ENCODE measurements at regions not wholly inside any gene's neighbourhood (a gene's known extent, or its start where the extent isn't known, plus 50 kb on each side); places are given as distances from the start of the nearest gene placed in this dataset.

- CTCF ChIA-PET = no interaction called here
- POLR2A ChIA-PET = no interaction called here
Observed at GRCh38 chr7:22571766-22572165, 71.8 kb upstream of the STEAP1B start.

- ChIA-PET POLR2A (no interaction called here), CTCF (no interaction called here)
Observed at GRCh38 chr7:22569586-22570321, 69.8 kb upstream of the STEAP1B start.

DNA sequence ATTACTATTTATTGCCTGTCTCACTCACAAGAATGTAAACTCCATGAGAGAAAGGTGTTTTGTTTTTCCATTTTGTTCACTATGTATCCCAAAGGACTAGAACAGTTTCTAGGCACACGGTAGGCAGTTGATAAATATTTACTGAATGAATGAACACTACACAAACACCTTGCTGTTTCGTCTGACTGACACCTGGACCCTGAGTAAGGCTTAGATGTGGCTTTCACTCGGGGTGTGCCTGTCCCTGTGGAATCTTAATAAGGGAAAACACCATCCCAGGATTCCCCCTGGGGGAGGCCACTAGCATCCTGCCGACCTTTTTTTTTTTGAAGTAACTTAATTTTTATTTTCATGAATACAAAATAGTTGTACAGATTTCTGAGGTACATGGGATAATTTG, 66.6 kb upstream of the STEAP1B start:
- ChIA-PET POLR2A (no interaction called here), CTCF (no interaction called here)

DNA sequence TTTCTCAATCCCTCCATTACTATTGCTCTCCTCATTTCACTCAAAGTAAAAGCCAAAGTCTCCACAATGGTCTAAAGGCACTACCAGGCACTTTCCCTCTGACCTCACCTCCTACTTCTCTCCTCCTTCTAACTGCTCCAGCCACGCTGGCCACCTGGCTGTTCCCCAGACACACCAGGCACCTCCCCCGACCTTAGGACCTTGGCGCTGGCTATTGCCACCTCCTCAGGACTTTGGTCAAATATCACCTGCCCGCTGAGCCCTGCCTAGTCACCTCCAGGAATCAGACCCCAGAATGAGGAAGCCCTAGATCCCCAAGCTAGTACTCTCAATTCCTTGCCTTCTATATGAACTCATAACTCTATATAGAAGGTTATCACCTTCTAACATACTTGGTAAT, 66.2 kb upstream of the STEAP1B start:
- ChIA-PET POLR2A (no interaction called here), CTCF (no interaction called here)

DNA sequence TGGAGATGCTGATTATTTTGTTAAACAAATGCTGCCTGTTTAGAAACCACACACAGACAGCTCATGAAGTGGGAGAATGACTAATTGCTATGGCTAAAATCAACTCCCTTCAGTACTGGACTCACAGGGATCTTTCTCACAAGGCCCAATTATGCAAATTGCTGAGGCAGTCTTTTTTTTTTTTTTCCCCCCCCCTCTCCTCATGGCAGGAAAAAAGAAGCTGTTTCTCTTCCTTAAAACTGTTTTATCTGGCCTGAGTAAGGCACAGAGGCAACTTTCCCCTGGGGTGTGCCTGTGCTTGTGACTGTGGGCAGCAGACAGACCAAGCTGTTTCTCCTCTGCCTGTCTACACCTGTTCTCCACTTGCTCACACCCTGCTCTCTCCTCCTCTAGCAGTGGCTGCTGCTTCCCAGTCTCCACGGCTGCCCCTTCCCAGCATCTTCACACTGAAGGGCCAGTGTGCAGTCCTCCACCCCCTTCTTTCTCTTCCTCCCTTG, 65.4 kb upstream of the STEAP1B start:
- POLR2A ChIA-PET = no interaction called here
- CTCF ChIA-PET = interaction anchor here (1.1 kb wide), 1 partner anchor 490 kb away, joined by 3 read pairs; no protein-coding TSS in a partner anchor

- ChIA-PET POLR2A (no interaction called here), CTCF (interaction anchor here (0.8 to 7.3 kb wide), 3 partner anchors 14 to 491 kb away, joined by 3 to 87 read pairs (median 3); partner anchors contain the start of gene IL6)
Observed at GRCh38 chr7:22564511-22565045, 64.6 kb upstream of the STEAP1B start.

DNA sequence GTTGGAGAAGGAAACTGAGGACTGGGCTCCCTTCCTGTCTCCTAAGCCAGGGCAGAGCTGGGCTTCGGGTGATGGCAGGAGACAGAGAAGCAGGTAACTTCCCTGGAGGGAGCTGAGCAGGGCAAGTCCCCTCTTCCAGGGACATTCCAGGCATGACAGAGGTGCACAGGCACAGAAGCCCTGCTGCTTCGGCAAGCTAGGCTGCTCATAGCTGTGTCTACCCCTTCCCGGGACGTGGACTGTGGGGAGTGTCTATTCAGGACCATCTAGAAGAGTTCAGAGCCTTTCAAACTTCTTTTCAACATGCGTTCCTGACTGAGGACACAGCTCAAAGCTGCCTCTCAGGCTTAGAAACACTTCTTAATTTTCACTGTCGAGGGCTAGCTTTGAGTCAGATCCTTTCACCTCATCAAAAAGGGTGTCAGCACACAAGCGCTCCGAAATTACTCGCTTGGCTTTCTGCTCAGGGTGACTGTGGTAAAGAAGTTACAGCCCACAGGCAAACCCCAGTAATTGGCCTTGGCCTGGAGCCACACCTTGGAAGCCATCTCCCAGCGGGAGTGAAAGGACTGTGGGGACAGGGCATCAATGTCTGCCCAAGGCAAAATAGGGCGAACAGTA, 63.7 kb upstream of the STEAP1B start:
- POLR2A ChIA-PET = no interaction called here
- CTCF ChIA-PET = interaction anchor here (0.7 to 7.3 kb wide), 3 partner anchors 162 to 521 kb away, joined by 3 to 87 read pairs (median 3); partner anchors contain the start of gene IL6

DNA sequence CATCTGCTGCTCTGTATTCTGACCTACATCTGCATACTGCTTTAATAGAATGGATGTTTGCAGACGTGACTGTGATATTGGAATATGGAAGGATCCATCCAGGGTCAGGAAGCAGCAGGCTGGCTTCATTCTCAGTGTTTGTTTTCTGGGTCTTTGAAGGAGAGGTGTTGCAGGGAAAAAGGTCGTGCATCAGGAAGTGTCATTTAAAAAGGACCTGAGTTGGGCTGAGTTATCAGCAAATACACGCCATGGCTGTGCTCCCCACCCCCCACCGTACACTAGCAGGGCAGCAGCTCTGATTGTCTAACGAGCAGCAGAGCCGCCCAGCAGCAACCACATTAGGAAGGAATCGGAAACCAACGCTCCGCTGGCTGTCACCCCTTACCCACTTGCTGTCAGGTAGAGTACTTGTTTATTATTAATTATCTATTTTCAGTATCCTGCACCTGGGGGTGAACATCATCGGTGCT, 63.1 kb upstream of the STEAP1B start:
- CTCF ChIA-PET = interaction anchor here (0.7 to 7.3 kb wide), 3 partner anchors 163 to 522 kb away, joined by 3 to 87 read pairs (median 3); partner anchors contain the start of gene IL6
- POLR2A ChIA-PET = no interaction called here

DNA sequence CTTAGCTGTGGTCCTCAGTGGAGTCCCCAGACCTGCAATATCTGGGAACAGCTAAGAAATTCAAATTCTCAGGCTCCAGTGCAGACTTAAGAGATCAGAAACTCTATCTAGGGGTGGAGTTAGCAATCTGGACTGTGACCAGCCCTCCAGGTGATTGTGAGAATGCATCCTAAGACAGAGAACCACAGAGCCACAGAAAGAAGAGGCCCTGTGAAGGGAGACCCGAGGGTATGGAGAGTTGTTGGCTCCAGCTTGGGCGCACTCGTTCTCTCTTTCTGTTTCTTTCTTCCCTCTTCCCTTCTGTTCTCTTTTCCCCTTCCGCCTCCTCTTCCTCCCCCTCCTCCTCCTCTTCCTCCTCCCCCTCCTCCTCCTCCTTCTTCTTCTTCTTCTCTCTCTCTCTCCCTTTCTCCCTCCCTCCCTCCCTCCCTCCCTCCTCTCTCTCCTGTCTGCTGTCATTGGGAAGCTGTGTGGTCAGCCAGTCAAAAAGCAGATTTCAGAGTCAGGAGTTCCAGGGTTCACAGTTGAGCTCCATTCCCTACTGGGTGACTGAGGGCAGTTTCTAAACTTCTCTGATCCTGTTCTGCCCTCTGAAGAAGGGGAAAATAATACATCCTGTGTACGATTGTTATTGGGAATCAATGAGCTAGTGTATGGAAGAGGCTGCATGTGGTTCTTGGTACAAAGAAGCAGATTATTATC, 62.1 kb upstream of the STEAP1B start:
- ChIA-PET CTCF (interaction anchor here (0.9 to 7.3 kb wide), 2 partner anchors 133 to 164 kb away, joined by 3 to 87 read pairs; partner anchors contain the start of gene IL6), POLR2A (no interaction called here)

- ChIA-PET POLR2A (no interaction called here), CTCF (interaction anchor here (0.9 to 7.3 kb wide), 4 partner anchors 134 to 494 kb away, joined by 3 to 87 read pairs (median 6); partner anchors contain the start of gene IL6)
Observed at GRCh38 chr7:22561321-22561811, 61.4 kb upstream of the STEAP1B start.

DNA sequence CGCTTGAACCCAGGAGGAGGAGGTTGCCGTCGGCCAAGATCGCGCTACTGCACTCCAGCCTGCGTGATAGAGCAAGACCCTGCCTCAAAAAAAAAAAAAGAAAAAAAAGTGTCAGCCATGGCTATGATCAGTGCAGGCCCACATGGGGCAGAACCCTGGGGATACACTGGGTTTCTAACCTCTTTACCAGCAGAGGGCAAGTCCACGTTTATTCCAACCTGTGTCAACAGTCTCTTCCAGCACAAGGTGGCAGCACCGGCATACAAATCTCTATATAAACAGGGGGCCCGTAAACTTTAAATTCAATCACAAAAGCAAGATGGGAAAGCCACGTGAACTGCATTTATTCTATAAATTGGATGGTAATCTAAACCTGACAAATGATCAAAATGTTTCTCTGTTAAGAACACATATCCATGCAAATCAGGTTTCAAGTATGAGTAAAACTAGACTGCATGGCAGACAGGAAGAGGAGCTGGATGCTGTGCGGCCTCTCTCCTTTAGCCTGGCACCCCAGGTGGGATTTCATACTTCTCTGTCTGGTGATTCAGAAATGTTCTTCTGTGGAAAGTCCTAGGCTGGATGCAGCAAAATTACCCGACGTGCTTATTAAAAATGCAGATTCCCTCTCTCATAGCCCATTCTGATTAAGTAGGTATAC, 60.0 kb upstream of the STEAP1B start:
- ChIA-PET POLR2A (no interaction called here), CTCF (interaction anchor here (0.7 to 7.3 kb wide), 13 partner anchors 8 to 1764 kb away, joined by 3 to 87 read pairs (median 3); partner anchors contain the start of gene IL6)

DNA sequence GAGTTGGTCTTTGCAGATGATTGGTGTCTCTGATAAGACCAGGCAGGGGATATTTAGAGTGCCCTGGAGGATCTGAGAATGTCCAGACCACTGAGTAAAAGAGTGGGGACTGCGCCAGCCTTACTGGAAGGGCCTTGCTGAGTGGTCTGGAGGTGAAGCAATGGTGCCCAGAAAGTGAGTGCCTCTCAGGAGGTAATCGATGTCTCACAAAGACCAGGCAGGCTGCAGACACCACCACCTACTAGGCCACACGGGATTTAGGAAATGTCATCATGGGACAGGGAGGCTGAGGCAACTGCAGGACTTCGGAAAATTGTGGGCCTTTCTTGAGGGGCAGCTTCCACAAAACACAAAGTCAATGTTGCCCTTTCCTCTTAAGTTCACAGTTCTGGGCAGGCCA, 57.2 kb upstream of the STEAP1B start:
- ChIA-PET POLR2A (no interaction called here), CTCF (interaction anchor here (0.5 to 0.6 kb wide), 2 partner anchors 274 to 716 kb away, joined by 4 read pairs; no protein-coding TSS in a partner anchor)

DNA sequence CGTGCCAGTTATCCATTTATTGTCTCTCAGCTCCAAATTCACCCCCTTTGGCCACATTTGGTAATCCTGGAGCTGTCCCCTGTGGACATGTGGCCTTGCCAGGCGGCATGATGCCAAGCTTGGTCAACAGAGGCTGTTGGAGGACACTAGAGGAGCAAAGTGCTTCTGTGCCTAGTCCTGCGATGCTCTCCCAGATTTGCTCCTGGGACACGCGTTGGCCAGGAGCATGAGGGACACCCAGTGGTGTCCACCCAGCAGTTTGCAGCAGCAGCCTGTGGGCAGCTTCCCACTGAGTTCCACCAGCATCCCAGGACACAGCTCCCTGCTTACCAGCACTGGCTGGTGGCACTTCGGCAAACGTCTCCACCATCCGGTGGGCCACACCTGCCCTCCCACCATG, 55.5 kb upstream of the STEAP1B start:
- ChIA-PET CTCF (interaction anchor here (1.0 kb wide), 2 partner anchors 173 to 500 kb away, joined by 3 to 4 read pairs; no protein-coding TSS in a partner anchor), POLR2A (no interaction called here)

GRCh38 chr7:22554184-22554583, 54.2 kb upstream of the STEAP1B start:
- POLR2A ChIA-PET = no interaction called here
- CTCF ChIA-PET = interaction anchor here (1.0 kb wide), 1 partner anchor 501 kb away, joined by 3 read pairs; no protein-coding TSS in a partner anchor

GRCh38 chr7:22551768-22552513, 52.0 kb upstream of the STEAP1B start:
- POLR2A ChIA-PET = no interaction called here
- CTCF ChIA-PET = no interaction called here

DNA sequence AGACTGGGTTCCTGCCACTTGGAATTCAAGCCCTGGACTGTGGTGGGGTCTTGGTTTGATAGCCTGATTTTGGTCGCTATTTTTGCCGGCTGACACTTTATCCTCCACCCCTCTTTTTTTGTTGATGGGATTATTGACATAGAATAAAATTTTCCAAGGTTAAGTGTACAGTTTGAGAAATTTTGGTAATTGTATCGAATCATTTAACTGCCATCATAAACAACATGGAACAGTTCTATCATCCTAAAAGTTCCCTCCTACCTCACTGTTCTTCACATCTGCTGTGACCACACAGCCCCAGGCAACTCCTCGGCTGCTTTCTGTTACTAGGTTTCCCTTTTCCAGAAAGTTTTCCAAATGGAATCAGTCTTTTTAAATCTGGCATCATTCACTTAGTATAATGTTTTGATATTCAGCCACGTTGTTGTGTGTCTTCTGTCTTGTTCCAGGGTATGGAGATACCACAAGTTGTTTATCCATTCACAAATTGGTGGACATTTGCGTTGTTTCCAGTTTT, 50.6 kb upstream of the STEAP1B start:
- ChIA-PET POLR2A (no interaction called here), CTCF (interaction anchor here (0.5 kb wide), 1 partner anchor 688 kb away, joined by 3 read pairs; no protein-coding TSS in a partner anchor)

- ChIA-PET CTCF (interaction anchor here (0.5 kb wide), 1 partner anchor 687 kb away, joined by 3 read pairs; no protein-coding TSS in a partner anchor), POLR2A (no interaction called here)
Observed at GRCh38 chr7:22549667-22550513, 49.9 kb upstream of the STEAP1B start.
